Upper lobe of left lung (tissue), 4 donors: ENCODE measurements at regions not wholly inside any gene's neighbourhood (a gene's known extent, or its start where the extent isn't known, plus 50 kb on each side); places are given as distances from the start of the nearest gene placed in this dataset.

Source experiments
- POLR2AphosphoS5 ChIP-seq, 2 donors: sonication (generic); formaldehyde crosslinking; IDR thresholded peaks; one replicate each; pipeline ENCODE4 v1.5.1; 2017; ENCODE audit warnings: antibody characterized with exemption in 2 of 2
- TF ChIP-seq, protein P1 (sequence below), 6 experiments: fragments of 450-650 bp in 4 of 6; fragments of 200-600 bp in 2 of 6; sonication (generic) in 2 of 6; IDR thresholded peaks; one replicate each; pipeline ENCODE4 v1.5.1; 2016 to 2019; ENCODE audit warnings: antibody characterized with exemption in 6 of 6

GRCh38 chr14:86196471-86196870 lies 666.5 kb downstream of the FLRT2 start:
- TF ChIP-seq, protein P1, sequence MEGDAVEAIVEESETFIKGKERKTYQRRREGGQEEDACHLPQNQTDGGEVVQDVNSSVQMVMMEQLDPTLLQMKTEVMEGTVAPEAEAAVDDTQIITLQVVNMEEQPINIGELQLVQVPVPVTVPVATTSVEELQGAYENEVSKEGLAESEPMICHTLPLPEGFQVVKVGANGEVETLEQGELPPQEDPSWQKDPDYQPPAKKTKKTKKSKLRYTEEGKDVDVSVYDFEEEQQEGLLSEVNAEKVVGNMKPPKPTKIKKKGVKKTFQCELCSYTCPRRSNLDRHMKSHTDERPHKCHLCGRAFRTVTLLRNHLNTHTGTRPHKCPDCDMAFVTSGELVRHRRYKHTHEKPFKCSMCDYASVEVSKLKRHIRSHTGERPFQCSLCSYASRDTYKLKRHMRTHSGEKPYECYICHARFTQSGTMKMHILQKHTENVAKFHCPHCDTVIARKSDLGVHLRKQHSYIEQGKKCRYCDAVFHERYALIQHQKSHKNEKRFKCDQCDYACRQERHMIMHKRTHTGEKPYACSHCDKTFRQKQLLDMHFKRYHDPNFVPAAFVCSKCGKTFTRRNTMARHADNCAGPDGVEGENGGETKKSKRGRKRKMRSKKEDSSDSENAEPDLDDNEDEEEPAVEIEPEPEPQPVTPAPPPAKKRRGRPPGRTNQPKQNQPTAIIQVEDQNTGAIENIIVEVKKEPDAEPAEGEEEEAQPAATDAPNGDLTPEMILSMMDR (IDR thresholded peaks at IDR 0.05) = no peak
- no peak for TF ChIP-seq POLR2AphosphoS5 (IDR thresholded peaks at IDR 0.05)
